ENCODE measurements at regions not wholly inside any gene's neighbourhood (a gene's known extent, or its start where the extent isn't known, plus 50 kb on each side); places are given as distances from the start of the nearest gene placed in this dataset.
"Not testable (repeated sequence)": the region's sequence is repeated elsewhere in the genome, so short reads cannot be mapped to it uniquely, and the experiment has no call there.

DNA sequence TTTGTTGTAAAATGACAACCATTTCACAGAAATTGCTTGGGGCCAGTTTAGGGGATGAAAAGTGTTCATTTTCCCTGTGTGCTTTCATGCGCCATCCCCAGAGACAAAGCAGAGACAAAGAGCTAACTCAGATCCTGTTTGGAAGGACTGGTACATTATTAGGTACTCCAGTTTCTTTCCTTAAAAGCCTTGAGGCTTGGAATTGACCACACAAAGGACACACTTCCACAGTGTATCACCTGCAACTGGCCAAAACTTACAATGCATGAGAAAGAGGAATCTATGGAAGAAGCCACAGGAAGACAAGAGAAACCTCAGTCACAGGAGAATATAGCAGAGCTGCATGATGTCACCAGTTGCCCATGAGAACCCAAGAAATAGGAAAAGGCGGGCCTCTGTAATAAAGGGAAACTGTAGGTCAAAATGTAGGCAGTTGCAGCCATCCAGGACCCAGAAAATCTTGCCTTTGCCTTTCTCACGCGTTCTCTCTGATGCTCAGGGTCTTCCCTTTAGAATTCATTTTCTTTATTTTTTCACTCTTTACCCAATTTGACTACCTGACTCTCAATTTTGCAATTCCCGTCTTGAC lies 339.0 kb downstream of the RMST start:
- DNase-seq: no peak

GRCh38 chr12:97805146-97805545 lies 342.5 kb downstream of the RMST start:
- DNase-seq: no peak

DNA sequence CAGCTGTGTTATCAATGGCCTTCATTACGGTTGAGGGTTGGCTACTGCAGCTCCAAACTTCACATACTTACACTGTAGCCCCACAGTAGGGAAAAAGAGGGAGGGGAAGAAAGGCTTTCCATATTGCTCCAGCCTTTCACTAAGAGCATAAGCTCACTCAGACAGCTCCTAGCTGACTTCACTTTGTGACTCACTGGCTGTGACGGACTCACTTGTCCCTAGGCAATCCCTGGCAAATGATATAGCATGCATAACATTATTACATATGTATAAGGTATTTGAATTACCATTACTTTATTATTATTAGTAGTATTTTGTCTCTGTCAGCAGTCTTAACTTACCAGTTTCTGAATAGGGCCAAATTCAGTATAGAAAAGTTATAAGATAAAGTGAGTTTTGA lies 350.7 kb downstream of the RMST start:
- DNase-seq: no peak

- no peak for DNase-seq
Observed at GRCh38 chr12:97821806-97822205, 359.2 kb downstream of the RMST start.

DNA sequence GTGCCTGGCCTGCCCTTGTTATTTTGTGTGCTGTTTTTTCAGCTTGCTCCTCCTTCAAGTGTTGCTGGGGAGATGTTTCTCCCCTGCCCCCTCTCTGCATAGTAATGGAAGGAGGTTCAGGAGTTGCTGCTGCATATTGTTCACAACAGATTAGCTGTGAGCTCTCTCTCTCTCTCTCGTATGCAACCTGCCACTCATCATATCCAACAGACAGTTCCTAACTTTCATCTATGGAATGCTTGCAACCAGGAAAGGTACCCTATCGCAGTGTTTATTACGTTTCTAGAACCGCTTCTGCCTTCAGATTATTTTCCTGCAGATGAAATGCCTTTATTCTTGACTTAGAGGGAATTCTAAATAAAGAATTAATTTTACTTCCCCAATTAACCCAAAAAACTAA lies 372.9 kb downstream of the RMST start:
- DNase-seq: no peak

DNA sequence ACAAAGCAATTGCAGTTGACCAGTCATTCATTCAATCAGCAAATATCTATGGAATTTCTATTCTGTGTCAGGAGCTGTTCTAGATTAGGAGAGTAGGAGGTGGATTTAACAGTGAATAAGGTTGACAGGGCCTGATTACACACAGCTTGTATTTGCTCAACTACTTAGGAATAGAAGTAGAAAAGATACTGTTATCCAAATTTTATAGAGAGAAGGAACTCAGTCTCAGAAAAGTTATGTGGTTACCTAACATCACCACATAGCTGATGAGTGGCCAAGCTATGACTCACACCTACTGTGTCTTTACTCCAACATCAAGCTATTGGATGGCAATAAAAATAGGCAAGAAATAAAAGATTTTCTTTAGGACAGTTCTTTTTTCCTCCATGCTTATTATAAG lies 374.8 kb downstream of the RMST start:
- DNase-seq: no peak

- DNase-seq: no peak
Observed at GRCh38 chr12:97848051-97848450, 385.4 kb downstream of the RMST start.

DNA sequence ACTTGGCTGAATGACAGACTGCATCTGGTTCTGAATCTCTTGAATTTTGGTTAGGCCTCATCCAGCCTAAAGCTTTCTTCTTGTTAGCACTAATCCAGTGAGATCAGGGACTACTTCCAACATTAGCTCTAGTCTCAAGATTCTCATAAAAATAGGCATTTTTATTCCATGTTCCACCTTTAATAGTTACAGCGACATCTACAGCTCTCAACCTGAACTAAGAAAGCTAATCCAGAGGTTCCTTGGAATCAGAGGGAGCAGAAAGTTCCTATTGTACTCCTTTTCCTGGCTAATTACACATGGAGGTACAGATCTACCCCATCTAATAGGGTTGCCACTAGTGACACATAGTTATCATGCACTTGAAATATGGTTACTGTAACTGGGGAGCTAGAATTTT lies 391.9 kb downstream of the RMST start:
- DNase-seq: no peak

DNA sequence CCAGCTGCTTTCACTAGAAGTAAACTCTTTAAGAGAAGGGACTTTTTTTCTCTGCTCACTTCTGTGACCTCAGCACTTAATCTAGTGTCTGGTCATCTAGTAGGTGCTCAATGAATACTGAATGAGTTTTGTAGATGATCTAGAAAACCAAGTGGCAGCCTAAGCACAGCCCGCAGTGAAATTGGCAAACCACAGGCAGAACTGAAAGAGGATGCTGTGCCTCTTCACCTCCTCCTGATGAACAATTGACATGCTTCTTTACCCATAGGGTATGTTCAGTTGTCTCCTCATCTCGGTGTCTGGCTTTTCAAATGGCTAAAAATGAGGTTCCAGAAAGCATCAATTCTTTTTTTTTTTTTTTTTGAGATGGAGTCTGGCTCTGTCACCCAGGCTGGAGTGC lies 399.5 kb downstream of the RMST start:
- DNase-seq: no peak

- DNase-seq: no peak
Observed at GRCh38 chr12:97875064-97875463, 412.5 kb downstream of the RMST start.

- DNase-seq: no peak
Observed at GRCh38 chr12:97876780-97877179, 414.2 kb downstream of the RMST start.

DNA sequence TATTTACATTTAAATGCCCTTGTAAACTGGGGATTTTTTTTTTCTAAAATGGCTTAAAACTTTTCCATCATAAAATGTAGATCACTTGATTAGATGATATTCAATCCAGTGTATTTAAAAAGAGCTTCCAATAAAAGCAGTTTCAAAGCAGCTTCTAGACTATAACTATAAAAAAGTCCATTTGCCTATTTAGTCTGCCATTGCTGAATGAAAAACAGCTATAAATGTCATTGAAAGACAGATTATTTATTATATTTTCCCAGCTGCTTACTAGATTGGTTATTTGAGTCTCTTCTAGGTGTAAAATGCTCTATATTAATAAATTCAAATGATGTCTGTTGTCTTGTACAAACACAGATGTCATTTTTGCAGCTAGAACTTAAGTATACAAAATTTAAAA lies 414.8 kb downstream of the RMST start:
- no peak for DNase-seq

DNA sequence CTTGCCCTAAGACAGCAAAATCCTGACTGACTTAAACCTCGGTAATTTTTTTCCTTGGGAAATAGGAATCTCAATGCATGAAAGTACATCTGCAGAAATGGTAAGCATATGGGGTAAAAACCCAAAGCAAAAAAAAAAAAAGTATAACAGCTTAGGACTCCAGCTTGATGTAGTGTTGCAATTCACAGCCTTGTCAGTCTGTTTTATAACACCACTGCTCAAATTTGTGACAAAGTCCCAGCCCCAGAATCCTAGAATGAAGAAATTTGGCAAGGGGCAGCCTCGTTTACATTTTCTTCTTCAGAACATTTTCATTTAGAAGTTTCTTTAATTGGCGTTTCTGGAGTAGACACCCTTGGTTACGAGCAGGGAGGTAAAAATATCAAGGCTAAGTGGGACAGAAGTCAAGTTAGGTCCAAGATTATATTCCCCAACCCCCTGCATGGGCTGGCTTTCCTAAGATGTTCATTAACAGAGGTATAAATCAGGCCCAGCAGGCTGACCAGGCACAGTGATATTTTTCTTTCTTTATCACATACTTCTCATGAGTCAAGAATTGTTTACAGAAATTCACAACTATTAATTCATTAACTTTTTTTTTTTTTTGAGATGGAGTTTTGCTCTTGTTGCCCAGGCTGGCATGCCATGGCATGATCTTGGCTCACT lies 424.0 kb downstream of the RMST start:
- no peak for DNase-seq

DNA sequence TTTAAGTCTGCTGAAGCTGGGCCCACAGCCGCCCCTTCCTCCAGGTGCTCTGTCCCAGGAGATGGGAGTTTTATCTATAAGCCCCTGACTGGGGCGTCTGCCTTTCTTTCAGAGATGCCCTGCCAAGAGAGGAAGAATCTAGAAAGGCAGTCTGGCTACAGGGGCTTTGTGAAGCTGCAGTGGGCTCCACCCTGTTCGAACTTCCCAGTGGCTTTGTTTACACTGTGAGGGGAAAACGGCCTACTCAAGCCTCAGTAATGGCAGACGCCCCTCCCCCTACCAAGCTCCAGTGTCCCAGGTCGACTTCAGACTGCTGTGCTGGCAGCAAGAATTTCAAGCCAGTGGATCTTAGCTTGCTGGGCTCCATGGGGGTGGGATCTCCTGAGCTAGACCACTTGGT lies 435.3 kb downstream of the RMST start:
- not testable (repeated sequence) for DNase-seq

DNA sequence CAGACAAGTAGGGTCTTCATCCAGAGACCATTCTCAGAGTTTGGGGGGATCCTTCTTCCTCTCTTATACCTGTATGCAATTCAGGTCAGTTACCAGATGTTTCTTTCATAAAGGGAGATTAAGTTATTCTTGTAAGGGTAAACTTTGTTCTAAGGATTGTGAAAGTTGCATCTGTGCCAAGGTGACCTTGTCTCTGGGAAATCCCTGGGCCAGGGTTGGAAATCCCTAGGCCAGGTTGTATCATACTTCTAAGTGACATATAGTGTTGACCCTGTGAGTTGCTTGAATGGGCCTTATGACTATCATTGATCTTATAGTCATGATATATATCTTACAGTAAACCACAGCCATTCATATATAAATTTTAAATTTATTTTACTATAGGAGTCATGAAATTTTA lies 436.9 kb downstream of the RMST start:
- DNase-seq: no peak

- DNase-seq: no peak
Observed at GRCh38 chr12:97899956-97900355, 437.4 kb downstream of the RMST start.

DNA sequence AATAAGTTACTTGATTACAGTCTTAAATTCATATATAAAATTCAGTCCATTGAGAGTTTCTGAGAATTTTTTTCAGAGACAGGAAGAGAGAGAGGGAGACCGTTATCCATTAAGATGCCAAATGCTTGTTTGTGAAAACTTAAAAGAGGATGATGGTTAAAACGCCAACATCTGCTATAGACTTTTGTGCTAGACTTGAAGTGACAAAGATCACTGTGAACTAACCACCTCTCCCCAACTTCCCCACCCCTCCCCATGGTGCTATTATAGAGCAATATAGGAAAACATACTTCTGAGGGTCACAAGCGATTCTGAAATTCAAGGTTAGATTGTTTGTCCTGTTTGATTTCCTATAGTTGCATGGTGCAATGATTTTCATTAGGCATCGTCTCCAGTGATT lies 440.8 kb downstream of the RMST start:
- DNase-seq: no peak

GRCh38 chr12:97907504-97907903 lies 444.9 kb downstream of the RMST start:
- no peak for DNase-seq

- no peak for DNase-seq
Observed at GRCh38 chr12:97910559-97910958, 448.0 kb downstream of the RMST start.

GRCh38 chr12:97912943-97913342 lies 450.3 kb downstream of the RMST start:
- DNase-seq: no peak

GRCh38 chr12:97921979-97922722 lies 459.5 kb downstream of the RMST start:
- DNase-seq: no peak

- no peak for DNase-seq
Observed at GRCh38 chr12:97923546-97923945, 460.9 kb downstream of the RMST start.

DNA sequence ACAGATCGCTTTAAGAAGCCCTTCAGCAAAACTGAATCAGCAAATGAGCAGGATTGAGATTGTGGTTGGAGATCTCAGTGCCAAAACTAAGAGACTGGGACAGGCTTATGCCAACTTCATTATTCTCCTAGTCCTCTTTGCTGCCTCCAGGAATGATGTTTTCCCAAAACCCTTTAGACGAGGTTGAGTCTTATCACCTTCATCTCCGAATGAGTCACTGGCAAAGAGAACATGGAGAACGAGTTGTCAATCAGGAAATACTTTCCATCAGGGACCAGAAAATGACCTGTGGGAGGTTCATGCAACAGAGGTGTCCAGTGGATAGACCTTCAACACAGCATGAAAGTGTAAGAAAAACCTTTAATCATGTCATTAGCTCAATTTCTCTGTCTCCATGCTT lies 461.5 kb downstream of the RMST start:
- no peak for DNase-seq

DNA sequence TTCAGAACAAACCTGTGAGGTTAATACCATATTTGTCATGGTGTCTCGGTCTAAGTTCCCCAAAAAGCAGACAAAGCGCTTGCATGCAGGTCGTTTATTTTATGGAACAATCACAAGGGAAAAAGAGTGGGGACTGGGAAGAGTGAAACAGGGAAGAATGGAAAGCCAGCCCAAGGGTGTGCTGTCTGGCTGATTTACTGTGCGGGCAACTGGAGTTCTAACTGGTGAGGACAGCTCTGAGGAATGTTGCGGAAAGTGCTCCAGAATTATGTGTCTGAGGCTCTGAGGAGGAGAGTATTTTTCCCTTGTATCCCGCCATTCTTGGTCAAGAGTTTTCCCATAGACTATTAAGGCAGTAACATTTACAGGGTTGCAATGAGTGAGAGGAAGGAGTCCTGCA lies 465.4 kb downstream of the RMST start:
- DNase-seq: no peak

DNA sequence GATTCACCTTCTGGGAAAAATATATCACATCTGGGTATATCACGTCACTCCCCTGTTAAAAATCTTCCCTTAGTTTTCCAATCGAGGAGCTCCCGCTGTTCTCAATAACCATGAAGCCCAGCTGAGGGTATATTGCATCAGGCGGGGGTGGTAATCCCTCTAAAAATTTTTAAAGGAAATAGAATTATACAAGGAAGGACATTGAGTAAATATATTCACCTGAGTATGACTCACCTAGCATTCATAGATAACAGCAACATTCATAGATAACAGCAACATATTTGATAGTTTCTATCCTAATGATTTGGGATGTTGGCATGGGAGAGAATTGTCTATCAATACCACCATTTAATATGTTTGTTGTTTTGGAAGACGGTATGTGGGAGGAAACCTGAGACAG lies 473.6 kb downstream of the RMST start:
- DNase-seq: no peak

All from hematopoietic multipotent progenitor cell treated with erythropoietin and hydrocortisone succinate and interleukin-3 and kit ligand, for 6 days (in vitro differentiated cells).